ENCODE measurements at regions not wholly inside any gene's neighbourhood (a gene's known extent, or its start where the extent isn't known, plus 50 kb on each side); places are given as distances from the start of the nearest gene placed in this dataset.

GRCh38 chrX:139094671-139095592 is 383.4 kb upstream of the FGF13 start:
- H3K9ac ChIP-seq (ENCODE audit: low read length) = no peak overlapping the region
- no peak overlapping the region for H3K4me2 ChIP-seq (ENCODE audit: low read length)
- TF ChIP-seq EZH2 (IDR thresholded peaks at IDR 0.05; ENCODE audit: low read length, unreplicated experiment) (no peak), EZH2phosphoT487 (IDR thresholded peaks at IDR 0.05; ENCODE audit: borderline replicate concordance, low read length) (no peak), CTCF (conservative IDR thresholded peaks at IDR 0.05; ENCODE audit: low read depth, low read length) (no peak)
- no peaks in the 10 kb centered on the region for H3K79me2 ChIP-seq (ENCODE audit: low read length)
- no peaks in the 10 kb centered on the region for H4K20me1 ChIP-seq (ENCODE audit: low read length)
- H3K27ac ChIP-seq (ENCODE audit: low read length) = no peak overlapping the region
- H3K9me3 ChIP-seq (ENCODE audit: low read length) = no peaks in the 10 kb centered on the region
- no peaks in the 10 kb centered on the region for H3K27me3 ChIP-seq (ENCODE audit: low read length)
- no peak overlapping the region for H3K4me3 ChIP-seq (ENCODE audit: low read length)
- POLR2A ChIA-PET (ENCODE audit: unreplicated experiment) = no interaction called here
- ATAC-seq = no peak
- no peak overlapping the region for H2AFZ ChIP-seq (ENCODE audit: low read length)
- H3K9me2 ChIP-seq (replicated peaks; ENCODE audit: low read length) = no peaks in the 10 kb centered on the region
- BruUV-seq (replicated peaks) = no TSS peak
- no peaks in the 10 kb centered on the region for H3F3A ChIP-seq (ENCODE audit: low read length, unreplicated experiment)
- intact Hi-C loops (cut with micrococcal nuclease) = no loop called here
- H3K36me3 ChIP-seq (ENCODE audit: low read depth, low read length) = no peaks in the 10 kb centered on the region
- CTCF ChIA-PET = no interaction called here
- H3K4me1 ChIP-seq (ENCODE audit: insufficient read depth, low read length) = peaks cover 4% of the 10 kb centered on the region; the same call in 1 of the 2 replicates
- DNase-seq = peak; percentile 51

GRCh38 chrX:139093201-139093600 is 381.7 kb upstream of the FGF13 start:
- no peaks in the 10 kb centered on the region for H4K20me1 ChIP-seq (ENCODE audit: low read length)
- H3K9me3 ChIP-seq (ENCODE audit: low read length) = no peaks in the 10 kb centered on the region
- no peak overlapping the region for H3K9ac ChIP-seq (ENCODE audit: low read length)
- H3K4me2 ChIP-seq (ENCODE audit: low read length) = no peak overlapping the region
- no peaks in the 10 kb centered on the region for H3K36me3 ChIP-seq (ENCODE audit: low read depth, low read length)
- no peak overlapping the region for H2AFZ ChIP-seq (ENCODE audit: low read length)
- peaks cover 4% of the 10 kb centered on the region; the same call in 1 of the 2 replicates for H3K4me1 ChIP-seq (ENCODE audit: insufficient read depth, low read length)
- ATAC-seq = no peak
- H3K9me2 ChIP-seq (replicated peaks; ENCODE audit: low read length) = no peaks in the 10 kb centered on the region
- CTCF ChIA-PET = no interaction called here
- no peak for DNase-seq
- TF ChIP-seq CTCF (conservative IDR thresholded peaks at IDR 0.05; ENCODE audit: low read depth, low read length) = no peak
- no peak for TF ChIP-seq EZH2phosphoT487 (IDR thresholded peaks at IDR 0.05; ENCODE audit: borderline replicate concordance, low read length)
- no peak for TF ChIP-seq EZH2 (IDR thresholded peaks at IDR 0.05; ENCODE audit: low read length, unreplicated experiment)
- H3K79me2 ChIP-seq (ENCODE audit: low read length) = no peaks in the 10 kb centered on the region
- H3K4me3 ChIP-seq (ENCODE audit: low read length) = no peak overlapping the region
- POLR2A ChIA-PET (ENCODE audit: unreplicated experiment) = no interaction called here
- no peaks in the 10 kb centered on the region for H3K27me3 ChIP-seq (ENCODE audit: low read length)
- no TSS peak for BruUV-seq (replicated peaks)
- no peak overlapping the region for H3K27ac ChIP-seq (ENCODE audit: low read length)
- H3F3A ChIP-seq (ENCODE audit: low read length, unreplicated experiment) = no peaks in the 10 kb centered on the region
- intact Hi-C loops (cut with micrococcal nuclease) = no loop called here

- Histone ChIP-seq H3K27ac (ENCODE audit: low read length) (no peak overlapping the region), H3K36me3 (ENCODE audit: low read depth, low read length) (no peaks in the 10 kb centered on the region), H3K79me2 (ENCODE audit: low read length) (no peaks in the 10 kb centered on the region), H3K4me2 (ENCODE audit: low read length) (no peak overlapping the region), H3K4me1 (ENCODE audit: insufficient read depth, low read length) (peaks cover 4% of the 10 kb centered on the region; the same call in 1 of the 2 replicates), H3K4me3 (ENCODE audit: low read length) (no peak overlapping the region), H3K9ac (ENCODE audit: low read length) (no peak overlapping the region), H3F3A (ENCODE audit: low read length, unreplicated experiment) (no peaks in the 10 kb centered on the region), H3K9me3 (ENCODE audit: low read length) (no peaks in the 10 kb centered on the region), H3K27me3 (ENCODE audit: low read length) (no peaks in the 10 kb centered on the region), H2AFZ (ENCODE audit: low read length) (no peak overlapping the region), H3K9me2 (replicated peaks; ENCODE audit: low read length) (no peaks in the 10 kb centered on the region), H4K20me1 (ENCODE audit: low read length) (no peaks in the 10 kb centered on the region)
- intact Hi-C loops (cut with micrococcal nuclease) = no loop called here
- no TSS peak for BruUV-seq (replicated peaks)
- 0 out of 2 replicates have a peak, but pooled peaks have one; percentile 29 for ATAC-seq
- no peak for DNase-seq
- CTCF ChIA-PET = no interaction called here
- TF ChIP-seq EZH2 (IDR thresholded peaks at IDR 0.05; ENCODE audit: low read length, unreplicated experiment) = no peak
- TF ChIP-seq CTCF (conservative IDR thresholded peaks at IDR 0.05; ENCODE audit: low read depth, low read length) = no peak
- no peak for TF ChIP-seq EZH2phosphoT487 (IDR thresholded peaks at IDR 0.05; ENCODE audit: borderline replicate concordance, low read length)
- POLR2A ChIA-PET (ENCODE audit: unreplicated experiment) = no interaction called here
Observed at GRCh38 chrX:139091878-139092277, 380.4 kb upstream of the FGF13 start.
